HG02798 (cell line): ENCODE measurements at regions not wholly inside any gene's neighbourhood (a gene's known extent, or its start where the extent isn't known, plus 50 kb on each side); places are given as distances from the start of the nearest gene placed in this dataset.
"Not testable (repeated sequence)": the region's sequence is repeated elsewhere in the genome, so short reads cannot be mapped to it uniquely, and the experiment has no call there.

ENCODE experiments used
- ATAC-seq: cut with Tn5 transposase; IDR thresholded peaks from one replicate; pipeline ENCODE4 v1.9.1; 2021; ENCODE audit warnings: mild to moderate bottlenecking; ENCODE audit not compliant: unreplicated experiment, poor library complexity

- no peak for ATAC-seq
These were observed 256.9 kb downstream of the ERMARD start for GRCh38 chr6:170008294-170008785.

- no peak for ATAC-seq
These were observed 256.3 kb downstream of the ERMARD start for GRCh38 chr6:170007468-170008293.

- ATAC-seq = no peak
These were observed 255.6 kb downstream of the ERMARD start for GRCh38 chr6:170006900-170007467.

GRCh38 chr6:170006071-170006899, 254.9 kb downstream of the ERMARD start:
- ATAC-seq = no peak

- ATAC-seq = no peak
These were observed 254.2 kb downstream of the ERMARD start for GRCh38 chr6:170005665-170006064.

GRCh38 chr6:170004585-170005210, 253.3 kb downstream of the ERMARD start:
- no peak for ATAC-seq

- ATAC-seq = no peak
These were observed 252.2 kb downstream of the ERMARD start for GRCh38 chr6:170003451-170004160.

GRCh38 chr6:170003027-170003426, 251.6 kb downstream of the ERMARD start:
- ATAC-seq = no peak

GRCh38 chr6:170001782-170002181, 250.4 kb downstream of the ERMARD start:
- ATAC-seq = not testable (repeated sequence)

GRCh38 chr6:170000071-170000843, 248.8 kb downstream of the ERMARD start:
- no peak for ATAC-seq

GRCh38 chr6:169999367-169999766, 247.9 kb downstream of the ERMARD start:
- ATAC-seq = no peak

GRCh38 chr6:169998457-169998856, 247.0 kb downstream of the ERMARD start:
- no peak for ATAC-seq

- ATAC-seq = no peak
These were observed 246.5 kb downstream of the ERMARD start for GRCh38 chr6:169997930-169998218.

- ATAC-seq = no peak
These were observed 245.9 kb downstream of the ERMARD start for GRCh38 chr6:169997187-169997929.

GRCh38 chr6:169996378-169997051, 245.1 kb downstream of the ERMARD start:
- no peak for ATAC-seq

- no peak for ATAC-seq
These were observed 243.3 kb downstream of the ERMARD start for GRCh38 chr6:169994739-169995138.

GRCh38 chr6:169993861-169994481, 242.5 kb downstream of the ERMARD start:
- no peak for ATAC-seq

- ATAC-seq = no peak
These were observed 240.5 kb downstream of the ERMARD start for GRCh38 chr6:169991913-169992312.
